Calu3 (cell line): ENCODE measurements at regions not wholly inside any gene's neighbourhood (a gene's known extent, or its start where the extent isn't known, plus 50 kb on each side); places are given as distances from the start of the nearest gene placed in this dataset.

Experiments used
- BruUV-seq: library from RNA; stranded (reverse); fragments of 400-500 nt; replicated peaks from 2 replicates; lab custom pipeline; 2021; lab: Mats Ljungman, UMichigan
- CTCF ChIA-PET: fragments of 300-600 bp; sonication (Branson Sonifier 250); formaldehyde crosslinking; loops from one replicate; lab custom pipeline; 2022; ENCODE audit warnings: antibody characterized with exemption; lab: Charles Lee
- DNase-seq: peaks from one replicate; pipeline ENCODE4 v3.0.0; 2022
- H3K27ac Mint-ChIP-seq: one replicate; pipeline ENCODE4 v1.8.0; 2022; ENCODE audit warnings: mixed read lengths; ENCODE audit not compliant: unreplicated experiment
- H3K27me3 Mint-ChIP-seq: one replicate; pipeline ENCODE4 v1.8.0; 2022; ENCODE audit warnings: mixed read lengths; ENCODE audit not compliant: unreplicated experiment
- H3K36me3 Mint-ChIP-seq: one replicate; pipeline ENCODE4 v1.8.0; 2022; ENCODE audit warnings: mild to moderate bottlenecking, moderate library complexity, mixed read lengths; ENCODE audit not compliant: insufficient read depth, unreplicated experiment
- H3K4me1 Mint-ChIP-seq: one replicate; pipeline ENCODE4 v1.8.0; 2022; ENCODE audit warnings: mild to moderate bottlenecking, low read depth, mixed read lengths; ENCODE audit not compliant: unreplicated experiment
- H3K4me3 Mint-ChIP-seq: one replicate; pipeline ENCODE4 v1.8.0; 2022; ENCODE audit warnings: mild to moderate bottlenecking, low read depth, moderate library complexity, mixed read lengths; ENCODE audit not compliant: unreplicated experiment
- H3K9me3 Mint-ChIP-seq: one replicate; pipeline ENCODE4 v1.8.0; 2022; ENCODE audit warnings: low read depth, mixed read lengths; ENCODE audit not compliant: unreplicated experiment
- intact Hi-C: fragments of 100-400 bp; cut with micrococcal nuclease; formaldehyde crosslinking; loops from one replicate; pipeline ENCODE4 v1.10.0; 2022; ENCODE audit not compliant: unreplicated experiment
- TF ChIP-seq, protein P1 (sequence below): fragments of 200-600 bp; IDR thresholded peaks from one replicate; pipeline ENCODE4 v1.8.0; 2022; ENCODE audit warnings: antibody characterized with exemption; ENCODE audit not compliant: unreplicated experiment

DNA sequence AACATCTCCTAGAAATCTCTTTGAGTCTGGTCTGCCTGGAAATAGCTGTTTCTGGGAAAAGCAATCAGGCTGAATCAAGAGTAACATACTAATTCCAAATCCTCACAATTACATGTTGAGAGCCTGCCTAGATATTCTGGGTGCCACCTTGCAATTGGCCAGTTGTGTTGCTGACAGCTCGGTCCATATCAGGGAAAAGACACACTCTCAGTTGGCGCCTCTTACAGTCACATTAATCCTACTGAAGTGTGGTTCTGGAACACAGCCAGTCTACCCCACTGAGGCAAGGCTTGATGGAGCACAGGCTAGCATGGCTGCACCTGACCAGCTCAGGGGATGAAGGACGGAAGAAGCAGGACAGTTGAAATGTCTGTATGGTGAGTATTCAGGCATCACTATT lies 121.4 kb upstream of the TAB2 start:
- no peak for DNase-seq
- no peaks in the 10 kb centered on the region for H3K27me3 Mint-ChIP-seq
- H3K36me3 Mint-ChIP-seq = no peaks in the 10 kb centered on the region
- BruUV-seq = no TSS peak
- CTCF ChIA-PET = no interaction called here
- H3K9me3 Mint-ChIP-seq = peaks cover 2% of the 10 kb centered on the region
- TF ChIP-seq, protein P1, sequence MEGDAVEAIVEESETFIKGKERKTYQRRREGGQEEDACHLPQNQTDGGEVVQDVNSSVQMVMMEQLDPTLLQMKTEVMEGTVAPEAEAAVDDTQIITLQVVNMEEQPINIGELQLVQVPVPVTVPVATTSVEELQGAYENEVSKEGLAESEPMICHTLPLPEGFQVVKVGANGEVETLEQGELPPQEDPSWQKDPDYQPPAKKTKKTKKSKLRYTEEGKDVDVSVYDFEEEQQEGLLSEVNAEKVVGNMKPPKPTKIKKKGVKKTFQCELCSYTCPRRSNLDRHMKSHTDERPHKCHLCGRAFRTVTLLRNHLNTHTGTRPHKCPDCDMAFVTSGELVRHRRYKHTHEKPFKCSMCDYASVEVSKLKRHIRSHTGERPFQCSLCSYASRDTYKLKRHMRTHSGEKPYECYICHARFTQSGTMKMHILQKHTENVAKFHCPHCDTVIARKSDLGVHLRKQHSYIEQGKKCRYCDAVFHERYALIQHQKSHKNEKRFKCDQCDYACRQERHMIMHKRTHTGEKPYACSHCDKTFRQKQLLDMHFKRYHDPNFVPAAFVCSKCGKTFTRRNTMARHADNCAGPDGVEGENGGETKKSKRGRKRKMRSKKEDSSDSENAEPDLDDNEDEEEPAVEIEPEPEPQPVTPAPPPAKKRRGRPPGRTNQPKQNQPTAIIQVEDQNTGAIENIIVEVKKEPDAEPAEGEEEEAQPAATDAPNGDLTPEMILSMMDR = no peak
- no peak overlapping the region for H3K27ac Mint-ChIP-seq
- H3K4me1 Mint-ChIP-seq = no peaks in the 10 kb centered on the region
- intact Hi-C loops = loop anchor here (10.0 kb wide), 1 partner anchor 239 kb away; no protein-coding TSS in a partner anchor
- no peak overlapping the region for H3K4me3 Mint-ChIP-seq

DNA sequence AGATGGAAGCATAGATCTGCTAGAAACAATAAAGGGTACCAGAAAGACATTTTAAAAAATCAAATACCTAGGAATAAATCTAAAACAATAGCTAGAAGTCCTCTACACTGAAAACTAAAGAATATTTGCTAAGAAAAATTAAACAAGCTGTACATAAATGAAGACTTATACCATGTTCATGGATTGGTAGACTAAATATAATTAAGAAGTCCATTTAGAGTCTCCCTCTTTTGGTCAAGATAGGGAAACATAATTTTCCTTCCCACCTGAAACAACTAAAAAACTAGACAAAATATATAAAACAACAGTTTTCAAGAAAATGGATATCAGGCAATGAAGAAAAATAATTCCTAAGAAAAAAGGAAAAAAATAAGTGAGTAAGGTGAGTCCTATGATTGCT lies 120.0 kb upstream of the TAB2 start:
- DNase-seq = no peak
- TF ChIP-seq, protein P1 = no peak
- BruUV-seq = no TSS peak
- peaks cover 2% of the 10 kb centered on the region for H3K9me3 Mint-ChIP-seq
- no peak overlapping the region for H3K4me3 Mint-ChIP-seq
- CTCF ChIA-PET = no interaction called here
- H3K36me3 Mint-ChIP-seq = no peaks in the 10 kb centered on the region
- intact Hi-C loops = loop anchor here (10.0 kb wide), 1 partner anchor 237 kb away; no protein-coding TSS in a partner anchor
- H3K27ac Mint-ChIP-seq = no peak overlapping the region
- no peaks in the 10 kb centered on the region for H3K27me3 Mint-ChIP-seq
- no peaks in the 10 kb centered on the region for H3K4me1 Mint-ChIP-seq

DNA sequence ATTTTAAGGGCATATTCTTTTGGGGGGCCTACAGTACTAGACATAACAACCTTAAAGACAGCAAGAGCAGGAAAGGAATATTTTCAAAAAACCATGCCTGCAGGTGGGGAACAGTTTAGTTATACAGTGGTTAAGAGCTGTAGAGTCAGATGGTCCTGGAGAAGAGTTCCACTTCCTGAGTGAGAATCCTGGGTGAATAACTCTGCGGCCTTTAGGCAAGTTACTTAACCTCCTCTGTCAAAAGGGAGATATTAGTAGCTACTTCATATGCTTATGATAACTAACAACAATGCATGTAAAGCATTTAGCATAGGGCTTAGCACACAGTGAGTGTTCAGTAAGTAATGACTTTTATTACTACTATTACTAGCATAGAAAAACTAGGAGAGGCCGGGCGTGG lies 119.2 kb upstream of the TAB2 start:
- Mint-ChIP-seq H3K9me3 (peaks cover 2% of the 10 kb centered on the region), H3K27me3 (no peaks in the 10 kb centered on the region), H3K4me3 (no peak overlapping the region), H3K27ac (no peak overlapping the region), H3K36me3 (no peaks in the 10 kb centered on the region), H3K4me1 (no peaks in the 10 kb centered on the region)
- intact Hi-C loops = loop anchor here (10.0 kb wide), 1 partner anchor 237 kb away; no protein-coding TSS in a partner anchor
- CTCF ChIA-PET = no interaction called here
- TF ChIP-seq, protein P1 = no peak
- DNase-seq = no peak
- no TSS peak for BruUV-seq

DNA sequence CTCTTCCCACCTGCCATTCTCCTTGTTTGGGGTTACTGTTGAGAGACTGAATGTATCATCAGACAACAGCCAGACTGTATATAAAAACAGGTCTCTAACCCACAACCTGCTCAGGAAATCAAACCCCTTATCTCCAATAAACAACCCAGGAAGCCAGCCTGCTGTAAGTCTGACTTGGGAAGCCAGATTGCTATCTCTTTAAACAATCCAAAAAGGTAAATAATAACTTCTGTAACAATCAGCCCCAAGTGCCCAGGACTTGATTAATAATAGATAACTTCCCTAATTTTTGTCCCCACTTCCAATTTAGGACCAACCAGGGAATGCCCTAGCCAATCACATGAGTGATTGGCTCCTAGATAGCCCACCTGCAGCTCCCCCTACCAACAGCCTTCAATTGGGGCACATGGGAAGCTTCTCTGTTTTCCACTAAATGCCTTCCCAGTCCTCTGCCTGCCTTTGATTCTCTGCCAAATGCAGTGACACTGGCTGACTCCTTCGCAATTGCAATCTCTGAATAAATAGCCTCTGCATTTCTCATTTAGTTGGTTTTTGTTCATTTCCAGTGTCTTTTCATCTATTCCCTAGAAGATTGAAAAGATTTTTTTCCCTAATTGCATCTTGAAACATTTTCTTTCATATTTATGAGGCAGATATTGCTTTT lies 117.1 kb upstream of the TAB2 start:
- Mint-ChIP-seq H3K36me3 (no peaks in the 10 kb centered on the region), H3K4me1 (no peaks in the 10 kb centered on the region), H3K9me3 (peaks cover 2% of the 10 kb centered on the region), H3K27me3 (no peaks in the 10 kb centered on the region), H3K27ac (no peak overlapping the region), H3K4me3 (no peak overlapping the region)
- DNase-seq = no peak
- TF ChIP-seq, protein P1 = no peak
- intact Hi-C loops = no loop called here
- CTCF ChIA-PET = no interaction called here
- BruUV-seq = no TSS peak
